ENCODE measurements at regions not wholly inside any gene's neighbourhood (a gene's known extent, or its start where the extent isn't known, plus 50 kb on each side); places are given as distances from the start of the nearest gene placed in this dataset.

- H3K36me3 ChIP-seq (ENCODE audit: control insufficient read depth, insufficient read depth, low read length): no peaks in the 10 kb centered on the region
- no peaks in the 10 kb centered on the region for H3K27me3 ChIP-seq (ENCODE audit: control insufficient read depth, insufficient read depth, low read length)
- H3K9me3 ChIP-seq (ENCODE audit: control insufficient read depth, low read depth, low read length): no peaks in the 10 kb centered on the region
- peaks cover 18% of the 10 kb centered on the region for H3K4me1 ChIP-seq (ENCODE audit: control insufficient read depth, insufficient read depth, low read length)
- WGBS (ENCODE audit: insufficient coverage, low lambda C conversion rate): 60% methylated on average over 1 of the region's 4 CpGs
- no peak for DNase-seq
- H3K4me3 ChIP-seq (ENCODE audit: low read length): no peak overlapping the region
- no peak overlapping the region for H3K27ac ChIP-seq (ENCODE audit: low read length)
These were observed 408.6 kb downstream of the SOX9 start for GRCh38 chr17:72529386-72529785.

- H3K4me3 ChIP-seq (ENCODE audit: low read length): no peak overlapping the region
- no CpG with 5 or more reads among the region's 3 CpGs for WGBS (ENCODE audit: insufficient coverage, low lambda C conversion rate)
These were observed 409.6 kb downstream of the SOX9 start for GRCh38 chr17:72530454-72530853.

GRCh38 chr17:72531729-72532128 is 410.9 kb downstream of the SOX9 start:
- DNase-seq: no peak
- WGBS (ENCODE audit: insufficient coverage, low lambda C conversion rate): 100% methylated on average over 3 of the region's 6 CpGs
- no peaks in the 10 kb centered on the region for H3K9me3 ChIP-seq (ENCODE audit: control insufficient read depth, low read depth, low read length)

More at GRCh38 chr17:72530454-72530853, 409.6 kb downstream of the SOX9 start:
- Histone ChIP-seq H3K4me1 (ENCODE audit: control insufficient read depth, insufficient read depth, low read length) (peaks cover 12% of the 10 kb centered on the region), H3K36me3 (ENCODE audit: control insufficient read depth, insufficient read depth, low read length) (no peaks in the 10 kb centered on the region), H3K9me3 (ENCODE audit: control insufficient read depth, low read depth, low read length) (no peaks in the 10 kb centered on the region), H3K27me3 (ENCODE audit: control insufficient read depth, insufficient read depth, low read length) (no peaks in the 10 kb centered on the region), H3K27ac (ENCODE audit: low read length) (no peak overlapping the region)
- no peak for DNase-seq

GRCh38 chr17:72534265-72534664 is 413.4 kb downstream of the SOX9 start:
- H3K27ac ChIP-seq (ENCODE audit: low read length): no peak overlapping the region
- H3K9me3 ChIP-seq (ENCODE audit: control insufficient read depth, low read depth, low read length): no peaks in the 10 kb centered on the region
- H3K4me3 ChIP-seq (ENCODE audit: low read length): no peak overlapping the region
- no peaks in the 10 kb centered on the region for H3K27me3 ChIP-seq (ENCODE audit: control insufficient read depth, insufficient read depth, low read length)
- H3K36me3 ChIP-seq (ENCODE audit: control insufficient read depth, insufficient read depth, low read length): no peaks in the 10 kb centered on the region
- peaks cover 6% of the 10 kb centered on the region for H3K4me1 ChIP-seq (ENCODE audit: control insufficient read depth, insufficient read depth, low read length)
- no peak for DNase-seq
- 100% methylated on average over 1 of the region's 2 CpGs for WGBS (ENCODE audit: insufficient coverage, low lambda C conversion rate)

More at GRCh38 chr17:72531729-72532128, 410.9 kb downstream of the SOX9 start:
- Histone ChIP-seq H3K4me3 (ENCODE audit: low read length) (no peak overlapping the region), H3K27me3 (ENCODE audit: control insufficient read depth, insufficient read depth, low read length) (no peaks in the 10 kb centered on the region), H3K36me3 (ENCODE audit: control insufficient read depth, insufficient read depth, low read length) (no peaks in the 10 kb centered on the region), H3K4me1 (ENCODE audit: control insufficient read depth, insufficient read depth, low read length) (peaks cover 4% of the 10 kb centered on the region), H3K27ac (ENCODE audit: low read length) (no peak overlapping the region)

GRCh38 chr17:72534776-72535175 is 414.0 kb downstream of the SOX9 start:
- DNase-seq: no peak
- Histone ChIP-seq H3K27me3 (ENCODE audit: control insufficient read depth, insufficient read depth, low read length) (no peaks in the 10 kb centered on the region), H3K36me3 (ENCODE audit: control insufficient read depth, insufficient read depth, low read length) (no peaks in the 10 kb centered on the region), H3K4me1 (ENCODE audit: control insufficient read depth, insufficient read depth, low read length) (peaks cover 9% of the 10 kb centered on the region), H3K4me3 (ENCODE audit: low read length) (no peak overlapping the region), H3K9me3 (ENCODE audit: control insufficient read depth, low read depth, low read length) (no peaks in the 10 kb centered on the region), H3K27ac (ENCODE audit: low read length) (no peak overlapping the region)
- WGBS (ENCODE audit: insufficient coverage, low lambda C conversion rate): 100% methylated on average over 1 of the region's 3 CpGs

- no peaks in the 10 kb centered on the region for H3K36me3 ChIP-seq (ENCODE audit: control insufficient read depth, insufficient read depth, low read length)
- H3K27ac ChIP-seq (ENCODE audit: low read length): no peak overlapping the region
- no peaks in the 10 kb centered on the region for H3K9me3 ChIP-seq (ENCODE audit: control insufficient read depth, low read depth, low read length)
- no peak for DNase-seq
- no peaks in the 10 kb centered on the region for H3K27me3 ChIP-seq (ENCODE audit: control insufficient read depth, insufficient read depth, low read length)
- no peak overlapping the region for H3K4me3 ChIP-seq (ENCODE audit: low read length)
- peaks cover 12% of the 10 kb centered on the region for H3K4me1 ChIP-seq (ENCODE audit: control insufficient read depth, insufficient read depth, low read length)
- no CpG with 5 or more reads among the region's 4 CpGs for WGBS (ENCODE audit: insufficient coverage, low lambda C conversion rate)
These were observed 414.5 kb downstream of the SOX9 start for GRCh38 chr17:72535346-72535745.

- no peak overlapping the region for H3K4me3 ChIP-seq (ENCODE audit: low read length)
These were observed 415.0 kb downstream of the SOX9 start for GRCh38 chr17:72535779-72536178.

GRCh38 chr17:72536788-72537187 is 416.0 kb downstream of the SOX9 start:
- no peaks in the 10 kb centered on the region for H3K36me3 ChIP-seq (ENCODE audit: control insufficient read depth, insufficient read depth, low read length)
- H3K4me1 ChIP-seq (ENCODE audit: control insufficient read depth, insufficient read depth, low read length): peaks cover 15% of the 10 kb centered on the region
- DNase-seq: no peak
- no peak overlapping the region for H3K4me3 ChIP-seq (ENCODE audit: low read length)
- no CpG with 5 or more reads among the region's 9 CpGs for WGBS (ENCODE audit: insufficient coverage, low lambda C conversion rate)
- no peaks in the 10 kb centered on the region for H3K9me3 ChIP-seq (ENCODE audit: control insufficient read depth, low read depth, low read length)
- no peak overlapping the region for H3K27ac ChIP-seq (ENCODE audit: low read length)
- H3K27me3 ChIP-seq (ENCODE audit: control insufficient read depth, insufficient read depth, low read length): no peaks in the 10 kb centered on the region

More at GRCh38 chr17:72535779-72536178, 415.0 kb downstream of the SOX9 start:
- H3K27me3 ChIP-seq (ENCODE audit: control insufficient read depth, insufficient read depth, low read length): no peaks in the 10 kb centered on the region
- peaks cover 15% of the 10 kb centered on the region for H3K4me1 ChIP-seq (ENCODE audit: control insufficient read depth, insufficient read depth, low read length)
- DNase-seq: no peak
- no peaks in the 10 kb centered on the region for H3K9me3 ChIP-seq (ENCODE audit: control insufficient read depth, low read depth, low read length)
- no peaks in the 10 kb centered on the region for H3K36me3 ChIP-seq (ENCODE audit: control insufficient read depth, insufficient read depth, low read length)
- no peak overlapping the region for H3K27ac ChIP-seq (ENCODE audit: low read length)
- no CpG with 5 or more reads among the region's 5 CpGs for WGBS (ENCODE audit: insufficient coverage, low lambda C conversion rate)

- H3K4me1 ChIP-seq (ENCODE audit: control insufficient read depth, insufficient read depth, low read length): peaks cover 15% of the 10 kb centered on the region
- no peak overlapping the region for H3K27ac ChIP-seq (ENCODE audit: low read length)
- WGBS (ENCODE audit: insufficient coverage, low lambda C conversion rate): no CpG with 5 or more reads among the region's 5 CpGs
- no peak for DNase-seq
- H3K9me3 ChIP-seq (ENCODE audit: control insufficient read depth, low read depth, low read length): no peaks in the 10 kb centered on the region
- no peaks in the 10 kb centered on the region for H3K27me3 ChIP-seq (ENCODE audit: control insufficient read depth, insufficient read depth, low read length)
- H3K36me3 ChIP-seq (ENCODE audit: control insufficient read depth, insufficient read depth, low read length): no peaks in the 10 kb centered on the region
- no peak overlapping the region for H3K4me3 ChIP-seq (ENCODE audit: low read length)
These were observed 417.6 kb downstream of the SOX9 start for GRCh38 chr17:72538443-72538842.

GRCh38 chr17:72538901-72539352 is 418.1 kb downstream of the SOX9 start:
- peaks cover 15% of the 10 kb centered on the region for H3K4me1 ChIP-seq (ENCODE audit: control insufficient read depth, insufficient read depth, low read length)
- no CpG with 5 or more reads among the region's 13 CpGs for WGBS (ENCODE audit: insufficient coverage, low lambda C conversion rate)
- no peaks in the 10 kb centered on the region for H3K36me3 ChIP-seq (ENCODE audit: control insufficient read depth, insufficient read depth, low read length)
- H3K9me3 ChIP-seq (ENCODE audit: control insufficient read depth, low read depth, low read length): no peaks in the 10 kb centered on the region
- no peaks in the 10 kb centered on the region for H3K27me3 ChIP-seq (ENCODE audit: control insufficient read depth, insufficient read depth, low read length)
- DNase-seq: no peak
- H3K4me3 ChIP-seq (ENCODE audit: low read length): no peak overlapping the region
- no peak overlapping the region for H3K27ac ChIP-seq (ENCODE audit: low read length)
